ENCODE measurements at regions not wholly inside any gene's neighbourhood (a gene's known extent, or its start where the extent isn't known, plus 50 kb on each side); places are given as distances from the start of the nearest gene placed in this dataset.

- no peaks in the 10 kb centered on the region for H3K4me1 ChIP-seq
- H3K27me3 ChIP-seq = no peaks in the 10 kb centered on the region
- peaks cover 0 to 4% of the 10 kb centered on the region in 2 donors for H3K9me3 ChIP-seq
- no peak for TF ChIP-seq CTCF (IDR thresholded peaks at IDR 0.05)
- H3K4me3 ChIP-seq = no peak overlapping the region
- intact Hi-C loops (cut with DNase I) = no loop called here
- no peaks in the 10 kb centered on the region for H3K36me3 ChIP-seq
- no peak for DNase-seq (ENCODE audit: low spot score in 2 of 2)
- H3K27ac ChIP-seq = no peak overlapping the region
Observed at GRCh38 chr13:105518086-105518485, 1017.4 kb downstream of the EFNB2 start.

- H3K4me1 ChIP-seq = no peaks in the 10 kb centered on the region
- H3K4me3 ChIP-seq = no peak overlapping the region
- H3K27ac ChIP-seq = no peak overlapping the region
- no peaks in the 10 kb centered on the region for H3K27me3 ChIP-seq
- no peak for DNase-seq (ENCODE audit: low spot score in 2 of 2)
- intact Hi-C loops (cut with DNase I) = no loop called here
- no peak for TF ChIP-seq CTCF (IDR thresholded peaks at IDR 0.05)
- peaks cover 0 to 4% of the 10 kb centered on the region in 2 donors for H3K9me3 ChIP-seq
- H3K36me3 ChIP-seq = no peaks in the 10 kb centered on the region
Observed at GRCh38 chr13:105514401-105514800, 1021.1 kb downstream of the EFNB2 start.

GRCh38 chr13:105513448-105513847 is 1022.0 kb downstream of the EFNB2 start:
- Histone ChIP-seq H3K27ac (no peak overlapping the region), H3K9me3 (peaks cover 0 to 4% of the 10 kb centered on the region in 2 donors), H3K4me3 (no peak overlapping the region), H3K36me3 (no peaks in the 10 kb centered on the region), H3K27me3 (no peaks in the 10 kb centered on the region), H3K4me1 (no peaks in the 10 kb centered on the region)
- intact Hi-C loops (cut with DNase I) = no loop called here
- TF ChIP-seq CTCF (IDR thresholded peaks at IDR 0.05) = no peak
- no peak for DNase-seq (ENCODE audit: low spot score in 2 of 2)

GRCh38 chr13:105509981-105510762 is 1025.3 kb downstream of the EFNB2 start:
- intact Hi-C loops (cut with DNase I) = no loop called here
- no peaks in the 10 kb centered on the region for H3K4me1 ChIP-seq
- H3K36me3 ChIP-seq = no peaks in the 10 kb centered on the region
- TF ChIP-seq CTCF (IDR thresholded peaks at IDR 0.05) = no peak
- no peak for DNase-seq (ENCODE audit: low spot score in 2 of 2)
- H3K27ac ChIP-seq = no peak overlapping the region
- no peak overlapping the region for H3K4me3 ChIP-seq
- H3K9me3 ChIP-seq = no peaks in the 10 kb centered on the region
- H3K27me3 ChIP-seq = no peaks in the 10 kb centered on the region

GRCh38 chr13:105506463-105506862 is 1029.0 kb downstream of the EFNB2 start:
- intact Hi-C loops (cut with DNase I) = no loop called here
- H3K27ac ChIP-seq = no peak overlapping the region
- H3K36me3 ChIP-seq = no peaks in the 10 kb centered on the region
- no peaks in the 10 kb centered on the region for H3K9me3 ChIP-seq
- no peak overlapping the region for H3K4me3 ChIP-seq
- no peak for DNase-seq (ENCODE audit: low spot score in 2 of 2)
- TF ChIP-seq CTCF (IDR thresholded peaks at IDR 0.05) = no peak
- no peaks in the 10 kb centered on the region for H3K4me1 ChIP-seq
- no peaks in the 10 kb centered on the region for H3K27me3 ChIP-seq

Measured in ascending aorta (tissue), 2 donors.